Naive B cell (primary cell): ENCODE measurements at regions not wholly inside any gene's neighbourhood (a gene's known extent, or its start where the extent isn't known, plus 50 kb on each side); places are given as distances from the start of the nearest gene placed in this dataset.

Experiments used
- ATAC-seq, 2 donors: fragments of 150-1000 bp; cut with Tn5 transposase; 2 replicates each; pipeline ENCODE4 v1.10.0; 2021; ENCODE audit warnings: low read depth in 2 of 2, mild to moderate bottlenecking in 2 of 2, moderate library complexity in 2 of 2
- DNase-seq: peaks from one replicate; pipeline ENCODE4 v3.0.0; 2022
- H3K27ac Mint-ChIP-seq, 6 donors: one replicate each; pipeline ENCODE4 v1.8.0; 2020 to 2022; ENCODE audit warnings: mild to moderate bottlenecking in 6 of 6, mixed read lengths in 6 of 6, moderate library complexity in 5 of 6, inconsistent platforms in 2 of 6
- H3K27me3 Mint-ChIP-seq, 3 donors: one replicate each; pipeline ENCODE4 v1.8.0; 2021 to 2022; ENCODE audit warnings: mixed read lengths in 3 of 3, mild to moderate bottlenecking in 1 of 3
- H3K36me3 Mint-ChIP-seq, 2 donors: one replicate each; pipeline ENCODE4 v1.8.0; 2020 to 2022; ENCODE audit warnings: mixed read lengths in 2 of 2, inconsistent platforms in 1 of 2, mild to moderate bottlenecking in 1 of 2
- H3K4me1 Mint-ChIP-seq, 3 donors: one replicate each; pipeline ENCODE4 v1.8.0; 2020 to 2022; ENCODE audit warnings: mixed read lengths in 3 of 3, inconsistent platforms in 1 of 3, mild to moderate bottlenecking in 1 of 3, moderate library complexity in 1 of 3
- H3K4me3 Mint-ChIP-seq, 8 donors: one replicate each; pipeline ENCODE4 v1.8.0; 2020 to 2022; ENCODE audit warnings: mild to moderate bottlenecking in 8 of 8, mixed read lengths in 8 of 8, moderate library complexity in 8 of 8, inconsistent platforms in 2 of 8
- H3K9me3 Mint-ChIP-seq, 7 donors: one replicate each; pipeline ENCODE4 v1.8.0; 2020 to 2022; ENCODE audit warnings: mixed read lengths in 7 of 7, mild to moderate bottlenecking in 5 of 7, inconsistent platforms in 2 of 7, moderate library complexity in 1 of 7

DNA sequence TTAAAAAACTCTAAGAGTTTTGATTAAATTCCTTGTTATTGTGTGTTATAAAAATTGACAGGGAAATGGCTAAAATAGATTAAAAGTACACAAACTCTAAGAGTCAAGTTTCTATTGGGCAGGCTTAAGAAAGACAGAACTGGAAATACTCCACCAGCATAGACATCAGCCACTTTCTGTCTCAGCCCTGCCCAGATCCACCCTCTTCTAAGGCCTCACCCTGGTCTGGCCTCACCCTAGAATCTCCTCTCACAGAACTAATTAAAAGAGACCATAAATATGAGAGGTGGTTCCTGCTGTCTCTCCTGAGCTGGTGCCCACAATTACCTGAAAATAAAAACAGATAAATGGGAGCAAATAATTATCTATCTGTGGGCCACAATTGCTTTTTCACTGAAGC lies 1951.0 kb downstream of the TP53TG3F start:
- H3K27ac Mint-ChIP-seq: no peak overlapping the region
- H3K36me3 Mint-ChIP-seq: no peaks in the 10 kb centered on the region
- H3K27me3 Mint-ChIP-seq: no peaks in the 10 kb centered on the region
- H3K4me1 Mint-ChIP-seq: no peaks in the 10 kb centered on the region
- no peak for ATAC-seq
- H3K4me3 Mint-ChIP-seq: peak overlapping the region in 1 of 8 donors; percentile 17
- no peak for DNase-seq
- peaks cover 10 to 40% (median 17%) of the 10 kb centered on the region in 7 donors for H3K9me3 Mint-ChIP-seq

DNA sequence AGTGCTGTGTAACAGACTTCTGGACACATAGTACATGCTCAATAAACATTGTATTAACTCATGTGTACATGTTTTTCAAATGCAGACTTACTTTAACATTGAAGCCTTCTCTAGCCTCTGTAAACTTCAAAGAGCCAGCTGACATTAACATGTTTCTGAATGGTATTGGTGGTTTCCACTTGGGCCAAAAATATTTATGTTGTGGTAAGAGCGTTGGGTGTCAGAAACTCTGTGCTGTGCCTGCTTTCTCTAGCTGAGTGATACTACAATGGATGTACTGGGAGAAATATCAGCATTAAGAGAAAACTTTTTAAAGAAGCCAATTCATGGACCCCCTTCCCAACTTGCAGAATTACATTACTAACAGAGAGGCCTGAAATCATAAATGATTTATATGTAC lies 1951.7 kb downstream of the TP53TG3F start:
- ATAC-seq (no peak), DNase-seq (no peak)
- H3K27ac Mint-ChIP-seq: no peak overlapping the region
- no peak overlapping the region for H3K4me3 Mint-ChIP-seq
- no peaks in the 10 kb centered on the region for H3K36me3 Mint-ChIP-seq
- no peaks in the 10 kb centered on the region for H3K27me3 Mint-ChIP-seq
- no peaks in the 10 kb centered on the region for H3K4me1 Mint-ChIP-seq
- peaks cover 9 to 47% (median 17%) of the 10 kb centered on the region in 7 donors for H3K9me3 Mint-ChIP-seq

DNA sequence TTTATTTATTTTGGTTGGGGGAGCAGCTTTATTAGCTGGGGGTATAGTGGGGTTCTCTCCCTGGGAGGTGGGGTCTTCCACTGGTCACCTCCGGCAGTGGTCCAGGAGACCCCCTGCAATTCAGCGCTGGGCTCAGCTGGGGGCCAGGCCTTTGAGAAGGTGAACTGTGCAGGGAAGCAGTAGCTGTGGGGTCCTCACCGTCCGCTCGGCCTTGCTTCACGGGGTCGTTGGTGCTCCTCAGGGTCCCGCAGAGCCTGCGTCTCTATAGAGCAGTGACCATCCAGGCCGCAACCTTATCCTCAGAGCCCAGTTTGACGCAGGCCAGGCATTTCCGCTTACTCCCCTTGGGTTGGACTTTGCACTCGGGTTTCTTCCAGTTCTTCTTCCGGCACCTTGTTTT lies 1954.7 kb downstream of the TP53TG3F start:
- ATAC-seq (no peak), DNase-seq (no peak)
- no peaks in the 10 kb centered on the region for H3K27me3 Mint-ChIP-seq
- H3K4me3 Mint-ChIP-seq: no peak overlapping the region
- H3K27ac Mint-ChIP-seq: no peak overlapping the region
- H3K4me1 Mint-ChIP-seq: no peaks in the 10 kb centered on the region
- peaks cover 6 to 45% (median 19%) of the 10 kb centered on the region in 7 donors for H3K9me3 Mint-ChIP-seq
- H3K36me3 Mint-ChIP-seq: no peaks in the 10 kb centered on the region

DNA sequence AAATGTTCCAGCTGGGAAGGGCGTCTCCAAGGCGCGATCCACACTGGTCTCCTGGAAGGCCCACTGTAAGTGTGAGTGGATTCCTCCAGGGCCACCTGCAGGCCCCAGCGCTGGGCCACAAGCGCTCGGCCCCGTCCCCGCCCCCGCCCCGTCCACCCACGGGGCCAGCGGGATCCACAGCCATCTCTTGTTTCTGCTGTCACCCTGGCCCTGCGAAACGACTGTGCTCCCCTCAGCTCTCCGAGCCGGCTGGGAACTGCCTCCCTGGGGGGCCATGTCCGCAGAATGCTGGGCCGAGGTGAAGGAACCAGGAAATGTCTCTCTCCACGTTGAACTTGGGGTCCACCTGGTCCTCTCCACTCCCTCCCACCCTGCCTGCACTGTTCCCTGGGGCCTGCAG lies 1955.2 kb downstream of the TP53TG3F start:
- Mint-ChIP-seq H3K27me3 (no peaks in the 10 kb centered on the region), H3K4me3 (no peak overlapping the region), H3K4me1 (no peaks in the 10 kb centered on the region), H3K36me3 (no peaks in the 10 kb centered on the region), H3K9me3 (peaks cover 8 to 45% (median 19%) of the 10 kb centered on the region in 7 donors), H3K27ac (no peak overlapping the region)
- ATAC-seq: no peak
- DNase-seq: no peak

DNA sequence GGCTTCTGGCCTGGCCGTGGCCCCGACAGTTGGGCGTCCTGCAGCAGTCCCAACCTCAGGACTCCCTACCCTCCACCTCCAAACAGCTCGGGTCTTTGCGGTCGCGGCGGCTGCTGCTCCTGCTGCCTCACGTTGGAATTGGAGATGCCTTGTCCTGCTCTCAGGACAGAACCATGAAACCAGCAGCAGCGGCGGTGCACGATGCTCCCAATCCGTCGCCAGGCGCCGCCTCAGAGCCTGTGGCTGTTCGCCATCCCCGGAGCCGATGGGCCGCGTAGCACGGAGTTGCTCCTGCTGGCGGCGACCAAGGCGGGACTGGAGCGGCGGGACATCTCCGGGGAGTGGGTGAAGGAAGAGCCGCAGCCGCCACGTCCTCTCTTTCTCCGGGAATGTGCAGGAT lies 1965.9 kb downstream of the TP53TG3F start:
- Mint-ChIP-seq H3K9me3 (peaks cover 4 to 32% (median 15%) of the 10 kb centered on the region in 7 donors), H3K36me3 (no peaks in the 10 kb centered on the region), H3K27ac (no peak overlapping the region), H3K27me3 (no peaks in the 10 kb centered on the region), H3K4me3 (no peak overlapping the region), H3K4me1 (no peaks in the 10 kb centered on the region)
- ATAC-seq (no peak), DNase-seq (no peak)

- peaks cover 0 to 27% (median 11%) of the 10 kb centered on the region in 7 donors for H3K9me3 Mint-ChIP-seq
- H3K27me3 Mint-ChIP-seq: no peaks in the 10 kb centered on the region
- ATAC-seq: no peak
- H3K4me3 Mint-ChIP-seq: no peak overlapping the region
- H3K36me3 Mint-ChIP-seq: no peaks in the 10 kb centered on the region
- H3K27ac Mint-ChIP-seq: no peak overlapping the region
- DNase-seq: no peak
- no peaks in the 10 kb centered on the region for H3K4me1 Mint-ChIP-seq
Measured at GRCh38 chr16:35431829-35432663, 1972.6 kb downstream of the TP53TG3F start.

GRCh38 chr16:35440875-35441274 lies 1981.5 kb downstream of the TP53TG3F start:
- DNase-seq (no peak), ATAC-seq (no peak)
- no peak overlapping the region for H3K4me3 Mint-ChIP-seq
- no peak overlapping the region for H3K27ac Mint-ChIP-seq
- no peaks in the 10 kb centered on the region for H3K4me1 Mint-ChIP-seq
- peaks cover 8 to 39% (median 18%) of the 10 kb centered on the region in 7 donors for H3K9me3 Mint-ChIP-seq
- H3K27me3 Mint-ChIP-seq: no peaks in the 10 kb centered on the region
- H3K36me3 Mint-ChIP-seq: no peaks in the 10 kb centered on the region

GRCh38 chr16:35447010-35447558 lies 1987.7 kb downstream of the TP53TG3F start:
- Mint-ChIP-seq H3K27ac (no peak overlapping the region), H3K9me3 (peaks cover 21 to 71% (median 43%) of the 10 kb centered on the region in 7 donors), H3K4me1 (no peaks in the 10 kb centered on the region), H3K4me3 (no peak overlapping the region), H3K27me3 (no peaks in the 10 kb centered on the region), H3K36me3 (peaks cover 5 to 8% of the 10 kb centered on the region in 2 donors)
- DNase-seq (no peak), ATAC-seq (no peak)

DNA sequence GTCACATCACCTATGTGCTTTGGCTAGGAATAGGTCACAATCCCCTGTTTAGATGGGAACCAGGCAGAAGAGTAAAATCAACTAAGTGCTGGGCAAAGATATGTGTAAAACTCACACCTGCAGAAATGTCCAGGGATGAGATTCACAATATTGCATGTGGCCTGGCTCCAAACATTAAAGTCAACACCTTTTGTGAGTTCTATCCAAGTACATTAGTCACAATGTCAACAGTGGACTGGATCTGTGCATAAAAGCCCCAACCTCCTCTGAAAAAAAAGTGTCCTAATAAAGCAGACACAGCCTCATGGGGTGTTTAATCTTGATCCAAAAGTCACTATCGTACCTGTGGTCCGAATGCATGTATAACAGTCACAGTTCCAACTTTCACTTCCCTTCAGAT lies 1990.3 kb downstream of the TP53TG3F start:
- Mint-ChIP-seq H3K27ac (no peak overlapping the region), H3K4me1 (no peaks in the 10 kb centered on the region), H3K36me3 (peaks cover 5 to 8% of the 10 kb centered on the region in 2 donors)

DNA sequence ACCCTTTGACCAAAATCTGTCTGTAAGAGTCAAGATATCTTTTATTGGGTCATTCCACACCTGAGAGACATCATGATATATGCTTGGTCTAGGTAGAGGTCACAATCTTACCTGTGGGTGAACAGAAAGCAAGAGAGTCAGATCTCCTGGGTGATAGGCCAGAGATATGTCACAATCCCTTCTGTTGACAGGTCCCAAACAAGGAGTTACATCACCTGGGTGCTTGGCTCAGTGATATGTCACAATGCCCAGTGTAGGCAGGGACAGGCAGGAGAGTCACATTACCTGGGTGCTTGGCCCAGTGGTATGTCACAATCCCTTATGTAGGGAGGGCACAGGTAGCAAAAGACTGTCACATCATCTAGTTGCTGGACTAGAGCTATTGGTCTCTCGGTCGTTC lies 1991.2 kb downstream of the TP53TG3F start:
- H3K9me3 Mint-ChIP-seq: peaks cover 20 to 64% (median 37%) of the 10 kb centered on the region in 7 donors
- no peak overlapping the region for H3K4me3 Mint-ChIP-seq
- H3K36me3 Mint-ChIP-seq: peaks cover 5 to 8% of the 10 kb centered on the region in 2 donors
- H3K27ac Mint-ChIP-seq: no peak overlapping the region
- no peaks in the 10 kb centered on the region for H3K4me1 Mint-ChIP-seq
- no peak for ATAC-seq
- H3K27me3 Mint-ChIP-seq: no peaks in the 10 kb centered on the region
- DNase-seq: no peak

More for the DNA sequence above, 1990.3 kb downstream of the TP53TG3F start:
- ATAC-seq: no peak
- Mint-ChIP-seq H3K27me3 (no peaks in the 10 kb centered on the region), H3K9me3 (peaks cover 17 to 58% (median 40%) of the 10 kb centered on the region in 7 donors), H3K4me3 (no peak overlapping the region)
- DNase-seq: no peak

DNA sequence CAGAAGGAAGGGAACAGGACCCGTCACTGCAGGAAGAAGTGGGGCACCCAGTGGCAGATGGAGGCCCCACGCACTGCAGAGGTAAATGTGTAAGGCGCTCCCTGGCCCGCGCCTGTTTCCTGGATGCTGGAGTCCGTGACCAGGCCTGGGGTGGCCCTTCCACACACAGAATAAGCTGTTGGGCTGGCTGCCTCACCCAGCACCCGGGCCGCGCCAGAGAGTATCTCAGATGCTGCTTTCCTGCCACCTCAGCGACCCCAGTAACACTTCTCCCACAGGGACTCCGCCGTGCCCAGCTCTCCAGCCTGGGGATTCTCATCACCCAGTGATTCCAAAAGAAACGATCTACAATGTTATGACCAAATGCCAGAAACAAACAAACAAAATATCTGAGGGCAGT lies 1993.1 kb downstream of the TP53TG3F start:
- ATAC-seq: no peak
- Mint-ChIP-seq H3K4me1 (no peaks in the 10 kb centered on the region), H3K9me3 (peaks cover 21 to 61% (median 37%) of the 10 kb centered on the region in 7 donors), H3K27ac (no peak overlapping the region), H3K27me3 (no peaks in the 10 kb centered on the region), H3K36me3 (peaks cover 0 to under 1% of the 10 kb centered on the region in 2 donors), H3K4me3 (no peak overlapping the region)
- DNase-seq: no peak

- H3K4me3 Mint-ChIP-seq: no peak overlapping the region
- no peaks in the 10 kb centered on the region for H3K4me1 Mint-ChIP-seq
- peaks cover 0 to 6% of the 10 kb centered on the region in 2 donors for H3K36me3 Mint-ChIP-seq
- H3K9me3 Mint-ChIP-seq: peaks cover 8 to 31% (median 17%) of the 10 kb centered on the region in 7 donors
- no peaks in the 10 kb centered on the region for H3K27me3 Mint-ChIP-seq
- ATAC-seq (no peak), DNase-seq (no peak)
- H3K27ac Mint-ChIP-seq: no peak overlapping the region
Measured at GRCh38 chr16:35463358-35463757, 2003.9 kb downstream of the TP53TG3F start.

GRCh38 chr16:35480361-35480760 lies 2020.9 kb downstream of the TP53TG3F start:
- Mint-ChIP-seq H3K36me3 (no peaks in the 10 kb centered on the region), H3K9me3 (peaks cover 8 to 30% (median 12%) of the 10 kb centered on the region in 7 donors), H3K27ac (no peak overlapping the region), H3K27me3 (no peaks in the 10 kb centered on the region), H3K4me3 (no peak overlapping the region), H3K4me1 (no peaks in the 10 kb centered on the region)
- ATAC-seq (no peak), DNase-seq (no peak)

- H3K4me1 Mint-ChIP-seq: no peaks in the 10 kb centered on the region
- H3K36me3 Mint-ChIP-seq: no peaks in the 10 kb centered on the region
- DNase-seq (no peak), ATAC-seq (no peak)
- peak overlapping the region in 1 of 6 donors; percentile 12 for H3K27ac Mint-ChIP-seq
- H3K4me3 Mint-ChIP-seq: no peak overlapping the region
- peaks cover 8 to 30% (median 13%) of the 10 kb centered on the region in 7 donors for H3K9me3 Mint-ChIP-seq
- no peaks in the 10 kb centered on the region for H3K27me3 Mint-ChIP-seq
Measured at GRCh38 chr16:35480988-35481387, 2021.6 kb downstream of the TP53TG3F start.
